ENCODE measurements at regions not wholly inside any gene's neighbourhood (a gene's known extent, or its start where the extent isn't known, plus 50 kb on each side); places are given as distances from the start of the nearest gene placed in this dataset.

- H3K9me3 ChIP-seq (ENCODE audit: severe bottlenecking) = peaks cover under 1% of the 10 kb centered on the region
Observed at GRCh38 chr21:27739187-27739586, 772.3 kb upstream of the ADAMTS5 start.

GRCh38 chr21:27735699-27736098 is 768.8 kb upstream of the ADAMTS5 start:
- no peak for TF ChIP-seq CTCF (IDR thresholded peaks at IDR 0.05; ENCODE audit: low read depth, low read length)
- H3K4me3 ChIP-seq (ENCODE audit: low read depth, low read length) = no peak overlapping the region
- H3K27me3 ChIP-seq (ENCODE audit: insufficient read depth, low read depth, severe bottlenecking) = peaks cover 46% of the 10 kb centered on the region
- H3K36me3 ChIP-seq = no peaks in the 10 kb centered on the region
- H3K9me3 ChIP-seq (ENCODE audit: severe bottlenecking) = no peaks in the 10 kb centered on the region
- no peak for DNase-seq
- no peak overlapping the region for H3K27ac ChIP-seq

More at GRCh38 chr21:27739187-27739586, 772.3 kb upstream of the ADAMTS5 start:
- Histone ChIP-seq H3K36me3 (no peaks in the 10 kb centered on the region), H3K27me3 (ENCODE audit: insufficient read depth, low read depth, severe bottlenecking) (peaks cover 66% of the 10 kb centered on the region), H3K4me3 (ENCODE audit: low read depth, low read length) (no peak overlapping the region), H3K27ac (no peak overlapping the region)
- TF ChIP-seq CTCF (IDR thresholded peaks at IDR 0.05; ENCODE audit: low read depth, low read length) = no peak
- no peak for DNase-seq

- H3K4me3 ChIP-seq (ENCODE audit: low read depth, low read length) = no peak overlapping the region
- no peaks in the 10 kb centered on the region for H3K9me3 ChIP-seq (ENCODE audit: severe bottlenecking)
- DNase-seq = no peak
- H3K36me3 ChIP-seq = no peaks in the 10 kb centered on the region
- no peak overlapping the region for H3K27ac ChIP-seq
- no peak for TF ChIP-seq CTCF (IDR thresholded peaks at IDR 0.05; ENCODE audit: low read depth, low read length)
- peaks cover 35% of the 10 kb centered on the region for H3K27me3 ChIP-seq (ENCODE audit: insufficient read depth, low read depth, severe bottlenecking)
Observed at GRCh38 chr21:27734146-27734545, 767.3 kb upstream of the ADAMTS5 start.

- Histone ChIP-seq H3K27me3 (ENCODE audit: insufficient read depth, low read depth, severe bottlenecking) (peaks cover 22% of the 10 kb centered on the region), H3K27ac (no peak overlapping the region), H3K9me3 (ENCODE audit: severe bottlenecking) (no peaks in the 10 kb centered on the region), H3K36me3 (no peaks in the 10 kb centered on the region), H3K4me3 (ENCODE audit: low read depth, low read length) (no peak overlapping the region)
- no peak for DNase-seq
- TF ChIP-seq CTCF (IDR thresholded peaks at IDR 0.05; ENCODE audit: low read depth, low read length) = no peak
Observed at GRCh38 chr21:27725916-27726315, 759.0 kb upstream of the ADAMTS5 start.

GRCh38 chr21:27722095-27722494 is 755.2 kb upstream of the ADAMTS5 start:
- no peak for TF ChIP-seq CTCF (IDR thresholded peaks at IDR 0.05; ENCODE audit: low read depth, low read length)
- Histone ChIP-seq H3K36me3 (no peaks in the 10 kb centered on the region), H3K9me3 (ENCODE audit: severe bottlenecking) (no peaks in the 10 kb centered on the region), H3K27me3 (ENCODE audit: insufficient read depth, low read depth, severe bottlenecking) (peaks cover 51% of the 10 kb centered on the region), H3K27ac (no peak overlapping the region), H3K4me3 (ENCODE audit: low read depth, low read length) (no peak overlapping the region)
- no peak for DNase-seq

GRCh38 chr21:27721675-27722074 is 754.8 kb upstream of the ADAMTS5 start:
- Histone ChIP-seq H3K27ac (no peak overlapping the region), H3K36me3 (no peaks in the 10 kb centered on the region)

More at GRCh38 chr21:27721675-27722074, 754.8 kb upstream of the ADAMTS5 start:
- no peak overlapping the region for H3K4me3 ChIP-seq (ENCODE audit: low read depth, low read length)
- H3K27me3 ChIP-seq (ENCODE audit: insufficient read depth, low read depth, severe bottlenecking) = peaks cover 51% of the 10 kb centered on the region
- H3K9me3 ChIP-seq (ENCODE audit: severe bottlenecking) = no peaks in the 10 kb centered on the region
- DNase-seq = no peak
- no peak for TF ChIP-seq CTCF (IDR thresholded peaks at IDR 0.05; ENCODE audit: low read depth, low read length)
